ENCODE measurements at regions not wholly inside any gene's neighbourhood (a gene's known extent, or its start where the extent isn't known, plus 50 kb on each side); places are given as distances from the start of the nearest gene placed in this dataset.
A peak's percentile ranks its signal among the peaks of the same experiment; 100 is the strongest.

DNA sequence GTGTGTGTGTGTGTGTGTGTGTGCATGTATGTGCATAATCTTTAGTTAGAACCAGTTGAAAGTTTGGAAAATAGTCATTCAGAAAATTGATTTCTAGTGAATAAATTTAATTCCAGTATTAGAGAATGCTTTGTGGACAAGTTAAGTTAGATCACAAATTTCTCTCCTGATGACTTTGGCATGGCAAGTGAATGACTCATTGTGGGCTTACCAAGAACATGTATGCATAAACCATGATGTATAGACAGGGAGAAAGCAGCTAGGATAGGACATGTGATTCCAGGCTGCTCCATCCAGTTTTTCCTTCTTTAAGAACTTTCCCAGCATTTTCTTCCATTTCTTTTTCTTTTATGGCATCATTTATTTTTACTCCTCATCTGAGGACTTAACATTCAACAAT lies 85.7 kb upstream of the SGCD start:
- Histone ChIP-seq H3K56ac (ENCODE audit: extremely low read depth, insufficient read depth, low read length) (no peak overlapping the region), H3K18ac (ENCODE audit: low read depth, low read length) (no peak overlapping the region), H2AK9ac (replicated peaks; ENCODE audit: low read depth, low read length, poor library complexity) (no peak overlapping the region), H4K20me1 (ENCODE audit: insufficient read depth, low read length) (no peaks in the 10 kb centered on the region), H3K4ac (ENCODE audit: low read depth, low read length) (no peak overlapping the region), H3K23ac (ENCODE audit: low read depth, low read length) (no peak overlapping the region), H4K8ac (ENCODE audit: low read depth in 2 of 2, low read length in 2 of 2) (no peak overlapping the region), H3K9me1 (ENCODE audit: insufficient read depth, low read length) (no peaks in the 10 kb centered on the region), H3K9me3 (ENCODE audit: control insufficient read depth, insufficient read depth, low read length) (no peaks in the 10 kb centered on the region), H3K4me2 (ENCODE audit: low read depth, low read length) (no peak overlapping the region), H2AFZ (replicated peaks; ENCODE audit: low read length, poor library complexity) (no peak overlapping the region), H3K14ac (replicated peaks; ENCODE audit: low read depth, low read length) (no peak overlapping the region), H2BK20ac (ENCODE audit: low read depth, low read length) (no peak overlapping the region), H4K5ac (ENCODE audit: low read depth, low read length) (no peak overlapping the region), H2BK5ac (ENCODE audit: low read depth, low read length, poor library complexity, severe bottlenecking) (no peak overlapping the region), H3K27me3 (ENCODE audit: control insufficient read depth, insufficient read depth, low read length) (no peaks in the 10 kb centered on the region), H3K27ac (ENCODE audit: insufficient read depth, low read length) (no peak overlapping the region), H3K36me3 (ENCODE audit: control insufficient read depth, insufficient read depth, low read length) (no peaks in the 10 kb centered on the region), H3K4me1 (ENCODE audit: control insufficient read depth, insufficient read depth, low read length) (no peaks in the 10 kb centered on the region), H3K4me3 (ENCODE audit: insufficient read depth, low read depth, low read length) (no peak overlapping the region), H4K91ac (ENCODE audit: insufficient read depth, low read depth, low read length) (no peak overlapping the region), H3K9ac (ENCODE audit: low read depth, low read length) (no peak overlapping the region), H2AK5ac (ENCODE audit: low read depth, low read length) (no peak overlapping the region), H2BK120ac (ENCODE audit: low read depth, low read length) (no peak overlapping the region), H2BK15ac (ENCODE audit: low read depth, low read length) (no peak overlapping the region), H3K79me1 (ENCODE audit: low read depth in 1 of 2, low read length in 2 of 2) (no peaks in the 10 kb centered on the region)
- in situ Hi-C loops (cut with MboI; ENCODE audit: low sequenced_read_pairs) (no loop called here), dilution Hi-C loops (cut with HindIII; ENCODE audit: low sequenced_read_pairs, unreplicated experiment) (no loop called here), intact Hi-C loops (cut with micrococcal nuclease) (loop anchor here (10.0 kb wide), 1 partner anchor 516 kb away; no protein-coding TSS in a partner anchor)
- no TSS peak for BruUV-seq (replicated peaks)
- ChIA-PET CTCF (interaction anchor here (0.6 kb wide), 1 partner anchor 35 kb away, joined by 5 read pairs; no protein-coding TSS in a partner anchor), POLR2A (ENCODE audit: unreplicated experiment) (no interaction called here)
- peak; percentile 26 for DNase-seq
- no peak for ATAC-seq (ENCODE audit: low read depth)
- no peak for TF ChIP-seq MXI1 (IDR thresholded peaks at IDR 0.05; ENCODE audit: borderline replicate concordance, low read depth, low read length)
- TF ChIP-seq MAZ (IDR thresholded peaks at IDR 0.05; ENCODE audit: borderline replicate concordance, low read depth, low read length) = no peak
- no peak for TF ChIP-seq RAD21 (IDR thresholded peaks at IDR 0.05; ENCODE audit: low read length)
- TF ChIP-seq BHLHE40 (IDR thresholded peaks at IDR 0.05; ENCODE audit: low read depth, low read length) = no peak
- TF ChIP-seq SMC3 (IDR thresholded peaks at IDR 0.05; ENCODE audit: low read depth, low read length) = no peak
- TF ChIP-seq RFX5 (IDR thresholded peaks at IDR 0.05; ENCODE audit: low read depth, low read length) = no peak
- no peak for TF ChIP-seq CEBPB (IDR thresholded peaks at IDR 0.05; ENCODE audit: low read depth, low read length)
- no peak for TF ChIP-seq RCOR1 (IDR thresholded peaks at IDR 0.05; ENCODE audit: insufficient replicate concordance, low read length)
- TF ChIP-seq CHD1 (IDR thresholded peaks at IDR 0.05; ENCODE audit: low read depth, low read length) = no peak
- TF ChIP-seq, protein P1, sequence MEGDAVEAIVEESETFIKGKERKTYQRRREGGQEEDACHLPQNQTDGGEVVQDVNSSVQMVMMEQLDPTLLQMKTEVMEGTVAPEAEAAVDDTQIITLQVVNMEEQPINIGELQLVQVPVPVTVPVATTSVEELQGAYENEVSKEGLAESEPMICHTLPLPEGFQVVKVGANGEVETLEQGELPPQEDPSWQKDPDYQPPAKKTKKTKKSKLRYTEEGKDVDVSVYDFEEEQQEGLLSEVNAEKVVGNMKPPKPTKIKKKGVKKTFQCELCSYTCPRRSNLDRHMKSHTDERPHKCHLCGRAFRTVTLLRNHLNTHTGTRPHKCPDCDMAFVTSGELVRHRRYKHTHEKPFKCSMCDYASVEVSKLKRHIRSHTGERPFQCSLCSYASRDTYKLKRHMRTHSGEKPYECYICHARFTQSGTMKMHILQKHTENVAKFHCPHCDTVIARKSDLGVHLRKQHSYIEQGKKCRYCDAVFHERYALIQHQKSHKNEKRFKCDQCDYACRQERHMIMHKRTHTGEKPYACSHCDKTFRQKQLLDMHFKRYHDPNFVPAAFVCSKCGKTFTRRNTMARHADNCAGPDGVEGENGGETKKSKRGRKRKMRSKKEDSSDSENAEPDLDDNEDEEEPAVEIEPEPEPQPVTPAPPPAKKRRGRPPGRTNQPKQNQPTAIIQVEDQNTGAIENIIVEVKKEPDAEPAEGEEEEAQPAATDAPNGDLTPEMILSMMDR (conservative IDR thresholded peaks at IDR 0.05; ENCODE audit: low read depth, low read length) = no peak
- TF ChIP-seq POLR2A (IDR thresholded peaks at IDR 0.05; ENCODE audit: low read depth, low read length) = no peak
- no peak for TF ChIP-seq FOS (IDR thresholded peaks at IDR 0.05; ENCODE audit: low read depth, low read length)
- TF ChIP-seq, protein P2, sequence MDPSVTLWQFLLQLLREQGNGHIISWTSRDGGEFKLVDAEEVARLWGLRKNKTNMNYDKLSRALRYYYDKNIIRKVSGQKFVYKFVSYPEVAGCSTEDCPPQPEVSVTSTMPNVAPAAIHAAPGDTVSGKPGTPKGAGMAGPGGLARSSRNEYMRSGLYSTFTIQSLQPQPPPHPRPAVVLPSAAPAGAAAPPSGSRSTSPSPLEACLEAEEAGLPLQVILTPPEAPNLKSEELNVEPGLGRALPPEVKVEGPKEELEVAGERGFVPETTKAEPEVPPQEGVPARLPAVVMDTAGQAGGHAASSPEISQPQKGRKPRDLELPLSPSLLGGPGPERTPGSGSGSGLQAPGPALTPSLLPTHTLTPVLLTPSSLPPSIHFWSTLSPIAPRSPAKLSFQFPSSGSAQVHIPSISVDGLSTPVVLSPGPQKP (IDR thresholded peaks at IDR 0.05; ENCODE audit: borderline replicate concordance, low read depth, low read length) = no peak
- no peak for TF ChIP-seq NFE2L2 (IDR thresholded peaks at IDR 0.05; ENCODE audit: low read depth, low read length)
- TF ChIP-seq, protein P3, sequence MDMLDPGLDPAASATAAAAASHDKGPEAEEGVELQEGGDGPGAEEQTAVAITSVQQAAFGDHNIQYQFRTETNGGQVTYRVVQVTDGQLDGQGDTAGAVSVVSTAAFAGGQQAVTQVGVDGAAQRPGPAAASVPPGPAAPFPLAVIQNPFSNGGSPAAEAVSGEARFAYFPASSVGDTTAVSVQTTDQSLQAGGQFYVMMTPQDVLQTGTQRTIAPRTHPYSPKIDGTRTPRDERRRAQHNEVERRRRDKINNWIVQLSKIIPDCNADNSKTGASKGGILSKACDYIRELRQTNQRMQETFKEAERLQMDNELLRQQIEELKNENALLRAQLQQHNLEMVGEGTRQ (IDR thresholded peaks at IDR 0.05; ENCODE audit: low read depth, low read length) = no peak
